SH-SY5Y (cell line): ENCODE measurements at regions not wholly inside any gene's neighbourhood (a gene's known extent, or its start where the extent isn't known, plus 50 kb on each side); places are given as distances from the start of the nearest gene placed in this dataset.

ENCODE experiments used
- GATA2 ChIP-seq: IDR thresholded peaks from 2 replicates; pipeline ENCODE4 v1.6.1; 2011; ENCODE audit warnings: mild to moderate bottlenecking, low read depth, low read length
- GATA3 ChIP-seq: IDR thresholded peaks from 2 replicates; pipeline ENCODE4 v1.6.1; 2011; ENCODE audit warnings: low read depth, mild to moderate bottlenecking, low read length, moderate library complexity

DNA sequence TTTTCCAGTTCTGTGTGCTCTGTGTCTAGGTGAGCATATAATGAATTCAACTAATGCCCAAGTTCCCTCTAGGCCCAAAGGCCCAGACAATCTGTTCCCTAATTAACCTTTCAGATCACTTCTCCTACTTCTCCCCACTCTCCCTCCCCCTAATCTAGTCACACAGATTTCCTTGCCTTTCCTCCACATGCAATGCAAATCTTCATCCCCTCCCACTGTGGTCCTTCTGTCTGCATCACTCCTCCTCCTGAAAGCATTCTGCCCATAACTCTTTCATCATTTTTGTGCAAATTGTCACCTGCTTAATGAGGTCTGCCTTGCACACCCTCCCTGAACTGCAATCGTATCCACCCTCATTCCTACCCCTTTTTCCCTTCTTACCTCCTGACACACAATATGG is 346.6 kb downstream of the FBXO8 start:
- TF ChIP-seq GATA3: no peak
- TF ChIP-seq GATA2: no peak
